ENCODE measurements at regions not wholly inside any gene's neighbourhood (a gene's known extent, or its start where the extent isn't known, plus 50 kb on each side); places are given as distances from the start of the nearest gene placed in this dataset.
"Not testable (repeated sequence)": the region's sequence is repeated elsewhere in the genome, so short reads cannot be mapped to it uniquely, and the experiment has no call there.

GRCh38 chr9:24820196-24820595, 274.5 kb upstream of the IZUMO3 start:
- Histone ChIP-seq H3K27me3 (no peaks in the 10 kb centered on the region), H3K36me3 (no peaks in the 10 kb centered on the region), H3K27ac (no peak overlapping the region), H3K4me3 (no peak overlapping the region), H3K4me1 (no peaks in the 10 kb centered on the region), H3K9me3 (no peaks in the 10 kb centered on the region)
- TF ChIP-seq CTCF (IDR thresholded peaks at IDR 0.05) = no peak
- no peak for DNase-seq (ENCODE audit: low spot score)

DNA sequence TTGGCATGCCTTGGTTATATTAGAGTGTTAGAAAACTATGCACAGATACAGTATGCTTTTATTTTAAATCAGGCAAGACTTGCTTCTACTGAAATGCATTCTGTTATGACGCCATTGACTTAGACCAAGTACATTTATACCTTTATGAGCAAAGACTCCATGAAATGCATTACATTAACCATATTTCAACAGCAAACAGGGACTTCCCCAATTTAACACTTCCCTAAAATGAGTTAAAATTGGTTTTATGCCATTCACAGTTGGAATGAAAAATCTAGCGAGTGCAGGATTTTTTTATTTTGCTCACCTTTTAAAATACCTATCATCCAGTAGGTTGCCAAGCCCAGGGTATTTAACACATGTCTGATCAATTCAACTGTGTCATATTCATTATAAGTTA, 272.1 kb upstream of the IZUMO3 start:
- DNase-seq (ENCODE audit: low spot score) = no peak
- H3K9me3 ChIP-seq = no peaks in the 10 kb centered on the region
- no peaks in the 10 kb centered on the region for H3K36me3 ChIP-seq
- no peak for TF ChIP-seq CTCF (IDR thresholded peaks at IDR 0.05)
- no peak overlapping the region for H3K4me3 ChIP-seq
- no peak overlapping the region for H3K27ac ChIP-seq
- H3K27me3 ChIP-seq = no peaks in the 10 kb centered on the region
- H3K4me1 ChIP-seq = no peaks in the 10 kb centered on the region

- no peak for TF ChIP-seq CTCF (IDR thresholded peaks at IDR 0.05)
- H3K36me3 ChIP-seq = no peaks in the 10 kb centered on the region
- no peaks in the 10 kb centered on the region for H3K27me3 ChIP-seq
- DNase-seq (ENCODE audit: low spot score) = no peak
- H3K9me3 ChIP-seq = no peaks in the 10 kb centered on the region
- no peak overlapping the region for H3K4me3 ChIP-seq
- no peaks in the 10 kb centered on the region for H3K4me1 ChIP-seq
- H3K27ac ChIP-seq = no peak overlapping the region
These were observed 270.3 kb upstream of the IZUMO3 start for GRCh38 chr9:24816006-24816405.

GRCh38 chr9:24801344-24801743, 255.6 kb upstream of the IZUMO3 start:
- Histone ChIP-seq H3K36me3 (no peaks in the 10 kb centered on the region), H3K9me3 (no peaks in the 10 kb centered on the region), H3K27ac (no peak overlapping the region), H3K27me3 (no peaks in the 10 kb centered on the region), H3K4me1 (no peaks in the 10 kb centered on the region), H3K4me3 (no peak overlapping the region)
- no peak for TF ChIP-seq CTCF (IDR thresholded peaks at IDR 0.05)
- no peak for DNase-seq (ENCODE audit: low spot score)

- no peaks in the 10 kb centered on the region for H3K27me3 ChIP-seq
- H3K4me3 ChIP-seq = no peak overlapping the region
- no peaks in the 10 kb centered on the region for H3K36me3 ChIP-seq
- DNase-seq (ENCODE audit: low spot score) = no peak
- no peak for TF ChIP-seq CTCF (IDR thresholded peaks at IDR 0.05)
- no peak overlapping the region for H3K27ac ChIP-seq
- no peaks in the 10 kb centered on the region for H3K4me1 ChIP-seq
- H3K9me3 ChIP-seq = no peaks in the 10 kb centered on the region
These were observed 248.1 kb upstream of the IZUMO3 start for GRCh38 chr9:24793787-24794186.

- Histone ChIP-seq H3K27me3 (no peaks in the 10 kb centered on the region), H3K27ac (no peak overlapping the region), H3K4me3 (no peak overlapping the region), H3K4me1 (no peaks in the 10 kb centered on the region), H3K36me3 (no peaks in the 10 kb centered on the region), H3K9me3 (peaks cover 0 to 21% of the 10 kb centered on the region in 2 donors)
- TF ChIP-seq CTCF (IDR thresholded peaks at IDR 0.05) = no peak
- no peak for DNase-seq (ENCODE audit: low spot score)
These were observed 230.5 kb upstream of the IZUMO3 start for GRCh38 chr9:24776226-24776625.

DNA sequence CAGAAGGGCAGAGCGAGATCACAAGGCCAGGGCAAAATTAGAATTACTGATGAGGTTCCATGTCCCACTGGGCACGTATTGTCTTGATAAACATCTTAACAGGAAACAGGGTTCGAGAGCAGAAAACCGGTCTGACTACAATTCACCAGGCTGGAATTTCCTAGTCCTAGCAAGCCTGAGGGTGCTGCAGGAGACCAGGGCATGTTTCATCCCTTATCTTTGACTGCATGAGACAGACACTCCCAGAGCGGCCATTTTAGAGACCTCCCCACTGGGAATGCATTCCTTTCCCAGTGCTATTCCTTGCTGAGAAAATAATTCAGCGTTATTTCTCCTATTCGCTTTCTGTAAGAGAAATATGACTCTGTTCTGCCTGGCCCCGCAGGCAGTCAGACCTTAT, 228.5 kb upstream of the IZUMO3 start:
- not testable (repeated sequence) for H3K27me3 ChIP-seq; H3K27ac ChIP-seq; DNase-seq (ENCODE audit: low spot score); H3K4me1 ChIP-seq; H3K4me3 ChIP-seq; H3K36me3 ChIP-seq
- H3K9me3 ChIP-seq = peaks cover 0 to 21% of the 10 kb centered on the region in 2 donors

All from right atrium auricular region (tissue), 2 donors.